NK-92 treated with Interleukin-12 subunit alpha and Interleukin-12 subunit beta, amount 100 ng/mL, for 24 hours (cell line): ENCODE measurements at regions not wholly inside any gene's neighbourhood (a gene's known extent, or its start where the extent isn't known, plus 50 kb on each side); places are given as distances from the start of the nearest gene placed in this dataset.

Experiments used
- DNase-seq: peaks from one replicate; lab custom pipeline; 2025; lab: John Stamatoyannopoulos, UW

DNA sequence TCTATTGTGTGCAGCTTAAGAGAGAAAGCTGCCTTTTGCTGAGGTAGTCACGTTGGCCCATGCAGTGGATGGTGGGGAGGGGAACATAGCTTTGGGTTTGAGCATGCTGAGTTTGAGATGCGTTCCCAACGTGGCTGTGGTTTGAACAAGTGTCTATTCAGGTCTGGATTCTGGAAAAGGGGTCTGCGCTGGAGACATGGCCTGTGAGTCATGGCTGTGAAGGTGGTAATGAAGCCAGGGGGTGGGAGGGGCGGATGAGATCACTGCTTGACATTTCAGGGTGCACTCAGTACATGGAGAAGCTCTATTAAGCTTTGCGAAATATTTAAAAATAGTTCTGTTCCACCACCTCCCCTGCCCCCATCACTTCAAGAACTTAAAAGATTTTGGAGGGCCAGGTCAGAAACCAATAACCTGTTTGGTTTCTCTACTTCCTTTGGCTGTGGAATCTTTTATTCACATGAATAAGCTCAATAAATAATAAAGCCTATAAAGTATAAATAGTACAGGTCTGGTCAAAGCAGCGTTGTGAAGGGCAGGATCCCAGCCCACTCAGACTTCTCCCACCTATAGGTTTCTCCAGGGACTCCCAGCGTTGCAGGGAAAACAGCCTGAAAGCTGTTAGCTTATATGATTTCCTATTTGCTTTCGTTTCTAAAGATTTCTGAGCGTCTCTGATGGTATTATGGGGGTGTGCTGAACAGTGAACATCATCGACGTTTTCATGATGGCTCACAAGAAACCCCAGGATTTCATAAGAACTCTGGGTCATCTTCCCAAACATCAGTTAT lies 189.9 kb downstream of the NSG2 start:
- no peak for DNase-seq

DNA sequence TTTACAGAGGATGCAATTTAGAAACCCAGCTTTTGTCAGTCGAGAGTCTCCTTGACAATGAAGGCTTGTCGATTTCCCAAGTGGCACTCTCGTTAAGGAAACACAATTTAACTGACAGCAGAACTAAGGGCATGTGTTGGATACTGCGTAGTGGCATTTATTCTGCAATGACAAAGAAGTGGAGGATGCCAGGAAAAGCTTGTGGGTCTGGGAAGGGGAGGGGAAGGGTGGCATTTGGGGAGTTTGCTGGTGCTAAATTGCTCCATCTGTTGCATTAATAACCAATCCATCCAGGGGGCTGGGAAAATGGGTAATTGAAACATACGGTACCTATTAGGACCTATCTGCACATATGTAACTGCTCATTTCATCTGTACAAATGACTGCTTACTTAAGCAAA lies 190.6 kb downstream of the NSG2 start:
- no peak for DNase-seq

DNA sequence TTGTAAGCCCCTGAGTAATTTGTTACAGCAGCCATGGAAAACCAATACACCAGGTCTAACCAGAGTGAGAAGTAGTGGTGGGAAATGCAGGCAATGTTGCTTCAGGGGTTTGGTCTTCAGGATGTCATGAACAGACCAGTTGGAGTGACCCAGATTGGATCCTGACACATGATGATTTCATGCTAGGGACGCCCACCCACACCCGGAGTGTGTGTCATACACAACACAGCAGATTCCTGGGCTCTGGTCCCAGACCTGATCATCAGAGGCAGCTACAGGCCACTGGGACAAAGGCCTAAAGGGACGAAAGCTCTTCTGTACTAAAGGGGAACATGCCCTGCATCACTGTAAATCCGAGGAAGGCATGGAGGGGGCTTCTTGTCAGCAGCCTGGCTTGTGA lies 194.2 kb downstream of the NSG2 start:
- no peak for DNase-seq

DNA sequence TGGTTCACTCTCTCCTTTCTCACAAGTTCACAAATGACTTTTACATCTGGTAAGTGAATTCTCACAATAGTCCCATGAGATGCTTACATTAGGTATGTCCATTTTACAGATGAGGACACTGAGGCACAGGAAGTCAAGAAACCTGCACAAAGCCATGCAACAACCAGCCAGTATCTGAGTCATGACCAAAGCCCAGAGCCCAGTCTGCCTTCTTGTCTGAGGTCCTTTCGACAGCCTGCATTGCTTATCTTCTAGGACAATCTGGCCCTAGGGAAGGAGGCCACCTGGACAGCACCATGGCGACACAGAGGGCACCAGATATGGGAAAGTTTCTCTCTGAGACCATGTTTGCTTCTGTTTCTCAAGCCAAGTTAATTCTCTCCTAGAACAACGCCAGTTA lies 197.1 kb downstream of the NSG2 start:
- DNase-seq = no peak

DNA sequence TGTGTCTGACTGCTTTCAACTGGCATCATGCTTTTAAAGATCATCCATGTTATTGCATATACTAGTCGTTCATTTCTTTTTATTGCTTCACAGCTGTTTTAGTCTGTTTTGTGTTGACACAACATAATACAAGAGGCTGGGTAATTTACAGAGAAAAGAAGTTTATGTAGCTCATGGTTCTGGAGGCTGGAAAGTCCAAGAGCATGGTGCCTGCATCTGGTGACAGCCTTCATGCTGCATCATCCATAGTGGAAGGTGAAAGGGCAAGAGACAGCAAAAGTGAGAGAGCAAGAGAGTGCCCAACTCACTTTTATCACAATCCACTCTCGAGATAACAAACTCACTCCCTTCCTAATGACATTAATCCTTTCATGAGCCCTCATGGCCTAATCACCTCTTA lies 198.4 kb downstream of the NSG2 start:
- no peak for DNase-seq

DNA sequence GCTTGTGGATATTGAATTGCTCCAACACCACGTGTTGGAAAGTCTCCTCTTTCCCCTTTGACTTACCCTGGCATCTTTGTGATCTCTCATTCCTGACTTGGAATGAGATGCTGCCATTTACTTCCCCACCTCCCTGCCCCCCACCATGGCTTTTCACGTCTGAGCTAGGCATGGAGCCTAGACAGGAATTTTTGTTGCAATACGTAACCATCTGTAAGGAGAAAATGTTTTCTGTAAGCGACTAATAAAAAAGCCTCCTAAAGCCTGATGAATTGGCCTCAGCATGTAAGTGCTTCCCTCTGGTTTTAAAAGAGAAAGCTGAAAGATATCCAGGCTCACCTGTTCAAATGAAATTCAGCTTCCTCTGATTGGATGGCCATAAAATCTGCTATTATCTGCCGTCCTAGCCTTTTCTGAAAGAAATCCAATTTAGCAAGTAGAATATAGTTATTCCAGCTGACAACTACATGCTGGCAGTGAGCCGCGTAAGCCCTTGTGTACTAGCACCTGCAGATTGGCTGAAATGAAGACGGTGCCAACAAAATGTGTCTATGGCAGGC lies 200.1 kb downstream of the NSG2 start:
- no peak for DNase-seq

DNA sequence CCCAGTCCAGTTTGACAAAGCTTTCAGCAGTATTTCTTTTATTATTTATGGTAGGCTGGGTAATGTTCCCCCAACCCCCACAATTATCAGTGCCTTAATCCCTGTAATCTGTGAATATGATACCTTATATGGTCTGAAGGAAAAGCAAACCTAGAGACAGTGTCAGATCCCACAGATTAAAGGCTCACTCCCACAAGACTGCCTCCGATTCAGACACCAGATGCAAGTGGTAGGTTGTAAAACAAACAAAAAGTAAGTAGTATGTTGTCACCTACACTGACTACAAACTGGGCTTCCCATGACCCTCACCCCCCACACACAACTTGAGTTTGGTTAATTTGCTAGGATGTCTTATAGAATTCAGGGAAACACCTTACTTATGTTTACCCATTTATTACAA lies 201.2 kb downstream of the NSG2 start:
- no peak for DNase-seq

DNA sequence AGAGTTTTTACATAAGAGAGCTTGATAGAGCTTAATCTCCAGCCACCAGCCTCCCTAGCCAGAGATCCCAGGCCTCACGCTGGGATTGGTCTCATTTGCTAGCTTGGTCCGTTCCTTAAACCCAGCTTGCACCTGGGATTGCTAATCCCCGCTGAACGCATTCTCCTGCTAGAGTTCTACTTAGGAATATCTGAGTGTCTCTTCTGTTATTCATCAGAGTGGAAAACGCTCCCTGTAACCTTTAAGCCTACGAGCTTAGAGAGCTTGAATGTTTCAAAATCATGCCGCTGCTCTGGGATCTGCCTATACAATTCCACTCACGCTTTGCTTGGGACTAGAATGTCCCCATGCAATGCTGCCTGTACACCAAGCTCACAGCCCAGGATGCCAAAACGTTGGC lies 201.8 kb downstream of the NSG2 start:
- no peak for DNase-seq

DNA sequence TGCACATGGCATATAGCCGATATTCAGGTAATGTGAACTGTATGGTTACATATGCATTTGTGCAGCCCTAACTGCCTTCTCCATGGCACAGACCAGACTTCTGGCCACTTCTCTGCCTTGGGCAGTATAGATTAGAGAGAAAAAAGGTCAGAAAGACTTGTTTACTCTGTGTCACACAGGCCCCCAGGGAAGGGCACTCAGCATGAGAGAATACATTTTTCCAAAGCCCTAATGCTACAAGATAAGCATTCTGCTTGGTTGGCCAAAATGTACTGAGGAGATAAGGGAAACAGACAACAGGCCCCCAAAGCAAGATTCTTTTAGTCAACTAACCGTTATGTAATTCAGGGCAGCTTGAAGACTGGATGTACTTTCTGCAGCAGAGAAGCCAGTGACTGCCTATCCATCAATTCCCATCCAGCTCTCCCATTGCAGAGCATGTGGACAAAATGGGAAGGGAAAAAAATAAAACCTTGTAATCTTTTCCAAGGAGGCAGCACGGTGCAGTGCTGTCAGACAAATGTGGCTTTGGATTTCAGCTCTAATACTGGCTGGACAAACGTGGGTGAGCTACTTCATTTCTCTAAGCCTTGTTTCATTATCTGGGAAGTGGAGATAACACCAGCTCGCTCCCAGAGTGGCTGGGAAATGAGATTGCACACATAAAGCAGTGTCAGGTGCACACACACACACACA lies 205.9 kb downstream of the NSG2 start:
- no peak for DNase-seq

DNA sequence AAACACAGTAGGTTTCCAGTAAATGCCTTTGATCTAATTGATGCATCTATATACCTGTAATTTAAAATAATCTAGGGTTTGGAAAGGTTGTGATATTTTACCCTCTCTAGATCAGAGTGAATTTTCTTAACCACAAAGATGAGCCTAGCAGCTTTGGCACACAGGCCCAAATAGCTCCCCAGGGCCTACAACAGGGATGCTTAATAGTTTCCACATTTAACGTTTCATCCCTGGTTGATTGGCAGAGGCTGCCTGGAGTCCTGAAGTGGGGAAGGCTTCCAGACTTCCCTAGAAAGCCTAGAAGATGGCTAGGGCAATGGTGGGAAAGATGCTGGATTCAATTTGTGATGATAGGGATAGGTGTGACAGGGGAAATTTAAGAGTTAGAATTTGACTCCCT lies 206.6 kb downstream of the NSG2 start:
- no peak for DNase-seq

DNA sequence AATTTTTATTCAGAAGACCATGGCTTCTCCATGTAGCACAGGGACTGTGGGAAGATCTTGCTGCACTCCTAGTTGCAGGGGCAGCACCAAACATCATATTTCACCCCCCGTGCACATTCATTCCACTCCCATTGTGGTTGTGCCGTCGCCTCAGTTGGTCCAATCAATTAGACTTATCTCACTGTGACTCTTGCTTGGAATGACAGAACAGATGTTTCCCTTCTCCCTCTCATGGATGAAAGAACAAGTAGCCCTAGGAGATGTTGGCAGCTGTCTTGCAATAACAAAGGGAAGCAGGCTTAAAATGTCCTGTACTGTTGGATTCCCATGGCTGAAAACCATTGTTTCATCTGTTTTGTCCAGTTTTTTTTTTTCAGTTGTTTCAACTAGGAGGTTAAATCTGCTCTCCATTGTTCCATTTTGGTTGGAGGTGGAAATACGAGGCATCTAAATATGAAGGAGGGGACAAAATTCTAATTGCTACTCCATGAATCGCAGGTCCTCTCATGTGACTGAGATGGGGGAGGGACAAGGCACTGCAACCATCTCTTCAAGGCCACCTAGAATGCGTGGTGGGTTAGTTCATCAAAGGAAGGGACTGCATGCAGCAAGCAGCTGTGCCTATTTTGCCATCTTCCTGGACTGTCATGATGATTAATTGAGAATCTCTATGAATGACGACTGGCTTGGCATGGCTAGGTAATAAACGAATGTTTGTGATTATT lies 214.4 kb downstream of the NSG2 start:
- no peak for DNase-seq

DNA sequence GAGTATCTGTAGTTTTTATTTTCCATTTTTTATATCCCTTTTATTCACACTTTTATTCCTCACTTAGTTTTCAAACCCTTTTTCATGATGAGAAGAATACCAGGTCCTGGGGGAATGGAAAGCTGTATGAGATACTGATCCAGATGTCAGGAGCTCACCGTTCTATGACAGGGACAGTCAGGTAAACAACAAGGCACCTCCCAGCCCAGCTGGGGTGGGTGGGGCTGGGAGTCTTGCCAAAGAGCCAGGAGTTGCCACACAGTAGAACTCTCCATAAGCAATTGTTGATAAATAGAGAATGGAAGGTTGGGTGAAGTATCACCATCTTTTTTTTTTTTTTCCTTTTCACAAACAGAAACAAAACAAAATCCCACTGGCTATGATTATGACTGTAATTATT lies 225.8 kb downstream of the NSG2 start:
- DNase-seq = no peak

DNA sequence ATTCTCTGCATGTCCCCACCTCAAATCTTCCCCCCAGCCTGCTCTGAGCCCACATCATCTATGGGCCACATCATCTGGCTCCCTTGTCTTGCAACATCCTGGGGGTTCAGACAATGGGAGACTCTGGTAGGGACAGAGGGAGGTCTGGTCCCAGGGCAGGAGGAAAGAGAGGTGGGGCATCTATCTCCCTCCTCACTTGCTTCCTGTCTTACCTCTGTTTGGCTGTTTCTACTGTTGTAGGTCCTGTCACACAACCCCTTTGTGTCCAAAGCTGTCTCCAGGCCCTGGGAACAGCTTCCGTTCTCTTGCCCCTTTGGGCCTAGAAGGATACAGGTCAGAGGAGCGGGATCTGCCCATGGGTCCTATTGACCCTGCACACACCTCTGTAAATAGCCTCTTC lies 227.2 kb downstream of the NSG2 start:
- no peak for DNase-seq

DNA sequence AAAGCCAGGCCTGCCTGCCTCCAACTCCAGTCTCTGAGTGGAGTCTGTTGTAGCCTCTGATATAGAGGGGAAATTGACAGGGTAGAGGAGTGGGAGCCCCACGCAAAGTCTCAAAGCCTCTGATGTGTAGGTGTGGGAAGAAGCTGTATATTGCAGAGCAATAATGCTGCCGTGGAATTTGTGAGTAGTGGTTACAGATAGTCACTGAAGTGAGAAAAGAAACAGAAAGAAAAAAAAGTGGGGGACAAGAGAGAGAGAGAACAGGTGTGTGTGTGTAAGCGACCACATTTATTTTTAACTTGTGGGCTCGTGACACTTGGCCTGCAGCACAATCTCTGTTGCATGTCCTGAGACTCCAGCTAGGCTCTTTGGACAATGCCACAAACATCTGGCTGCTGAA lies 227.8 kb downstream of the NSG2 start:
- DNase-seq = no peak

DNA sequence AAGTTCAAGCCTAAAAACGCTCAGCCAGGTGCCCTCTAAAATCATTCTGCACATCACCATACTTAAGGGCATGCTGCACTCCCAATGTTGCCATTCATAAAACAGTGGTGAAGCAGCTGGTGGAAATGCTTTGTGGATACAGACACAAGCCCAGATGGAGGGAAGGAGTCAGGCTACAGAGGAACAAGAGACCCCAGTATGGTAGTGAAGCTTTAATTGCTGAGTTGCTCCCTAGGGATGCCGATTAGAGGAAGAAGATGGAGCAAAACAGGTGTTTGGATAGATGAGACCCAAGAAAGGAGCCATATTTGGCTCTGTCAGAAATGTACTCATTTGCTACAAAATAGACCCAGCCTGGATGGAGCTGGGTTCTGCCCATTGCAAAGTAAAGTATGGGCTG lies 230.5 kb downstream of the NSG2 start:
- no peak for DNase-seq

DNA sequence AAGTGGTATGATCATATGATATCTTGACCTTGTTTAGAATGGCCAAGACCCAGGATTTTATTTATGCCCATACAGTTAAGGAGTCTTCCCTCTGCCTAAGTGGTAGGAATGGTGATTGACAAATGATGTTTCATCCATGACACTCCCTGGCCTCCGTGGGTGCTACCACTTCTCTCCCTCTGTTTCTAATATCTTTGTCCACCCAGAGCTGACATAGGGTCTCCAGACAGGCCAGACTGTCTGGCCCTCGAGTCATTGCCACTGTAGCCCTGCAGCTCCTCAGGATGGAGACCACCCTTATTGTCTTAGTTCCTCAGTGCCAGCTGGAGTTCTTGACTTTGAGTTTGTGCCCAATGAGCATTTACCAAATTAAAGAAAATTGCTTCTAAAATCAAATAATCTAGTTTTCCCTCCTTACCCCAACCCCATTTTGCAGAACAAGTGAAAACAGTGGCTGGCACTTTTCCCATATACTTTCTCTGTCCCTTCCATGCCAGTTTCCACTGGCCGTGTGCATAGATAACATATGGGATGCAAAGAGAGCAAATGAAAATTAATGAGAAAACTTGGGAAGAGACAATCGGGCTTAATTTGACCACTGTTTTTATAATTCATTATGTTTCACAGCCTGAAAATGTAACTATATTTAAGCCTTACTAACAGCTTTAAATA lies 235.7 kb downstream of the NSG2 start:
- no peak for DNase-seq

DNA sequence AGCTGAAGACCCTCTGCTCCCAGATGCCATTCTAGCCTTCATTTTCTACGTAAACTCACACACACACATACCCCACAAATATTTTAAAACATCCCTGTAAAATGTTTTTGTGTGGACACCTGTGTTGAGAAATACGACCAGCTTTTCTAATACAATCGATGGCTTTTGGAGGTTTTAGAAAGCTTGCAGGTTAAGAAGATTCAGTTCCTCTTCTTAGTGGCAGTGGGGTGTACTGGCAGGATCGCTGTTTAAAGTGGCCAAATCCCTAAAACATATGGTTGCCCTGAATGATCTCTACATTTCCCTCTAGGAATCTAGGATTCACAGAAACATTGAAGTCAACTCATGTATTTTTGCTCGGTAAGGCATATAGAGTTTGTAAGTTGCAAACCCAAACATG lies 236.3 kb downstream of the NSG2 start:
- no peak for DNase-seq

DNA sequence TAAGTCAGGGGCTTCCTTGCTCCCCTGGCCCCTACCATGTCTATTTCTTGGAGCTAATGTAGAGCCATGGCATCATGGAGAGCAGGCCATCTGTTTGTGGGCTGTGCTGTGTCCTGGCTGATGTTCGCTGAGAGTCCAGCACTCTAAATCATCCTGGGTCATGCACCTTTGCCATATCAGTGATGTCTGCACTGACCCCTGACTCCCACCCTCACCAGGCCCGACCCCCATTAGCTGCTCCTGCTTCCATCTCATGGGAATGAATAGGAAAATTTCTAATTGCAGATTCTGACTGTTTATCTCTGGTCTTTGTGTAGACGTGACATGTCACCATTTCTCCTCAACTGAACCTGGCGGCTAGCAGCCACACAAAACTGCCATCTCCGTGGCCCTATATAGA lies 236.9 kb downstream of the NSG2 start:
- DNase-seq = no peak

DNA sequence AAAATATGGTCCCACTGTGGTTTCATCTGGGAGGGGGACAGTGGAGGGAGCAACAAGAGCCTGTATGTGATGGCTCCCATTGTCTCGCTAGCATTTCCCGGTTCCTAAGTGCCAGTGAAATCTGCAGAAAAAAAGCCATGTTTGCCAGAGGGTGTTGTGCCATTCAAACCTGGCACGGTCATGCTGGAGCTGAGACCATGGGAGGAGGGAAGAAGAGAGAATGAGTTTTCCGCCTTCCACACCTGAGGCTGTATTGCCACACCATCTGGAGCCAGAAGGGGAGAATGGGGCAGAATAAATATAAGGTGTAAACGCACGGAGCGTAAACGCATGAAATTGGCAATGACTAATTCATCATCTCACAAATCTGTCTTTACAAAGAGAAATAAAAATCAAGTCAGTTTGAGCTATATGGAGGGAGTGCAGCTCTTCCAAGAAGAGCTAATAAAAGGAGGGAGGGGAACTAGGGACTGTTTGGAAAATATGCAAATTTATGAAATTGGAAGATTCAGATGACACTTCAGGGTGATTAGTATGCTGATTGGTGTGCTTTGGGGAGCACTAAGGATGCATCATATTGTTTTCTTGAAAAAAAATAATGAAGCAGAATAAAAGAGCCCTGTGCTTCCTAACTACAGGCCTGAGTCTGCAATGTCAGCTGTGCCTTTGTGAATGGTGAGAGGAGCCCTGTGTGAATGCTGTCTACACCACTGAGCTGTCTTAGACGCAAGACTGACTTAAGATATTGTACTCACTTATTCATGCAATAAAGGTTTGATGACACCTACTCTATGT lies 237.9 kb downstream of the NSG2 start:
- no peak for DNase-seq

DNA sequence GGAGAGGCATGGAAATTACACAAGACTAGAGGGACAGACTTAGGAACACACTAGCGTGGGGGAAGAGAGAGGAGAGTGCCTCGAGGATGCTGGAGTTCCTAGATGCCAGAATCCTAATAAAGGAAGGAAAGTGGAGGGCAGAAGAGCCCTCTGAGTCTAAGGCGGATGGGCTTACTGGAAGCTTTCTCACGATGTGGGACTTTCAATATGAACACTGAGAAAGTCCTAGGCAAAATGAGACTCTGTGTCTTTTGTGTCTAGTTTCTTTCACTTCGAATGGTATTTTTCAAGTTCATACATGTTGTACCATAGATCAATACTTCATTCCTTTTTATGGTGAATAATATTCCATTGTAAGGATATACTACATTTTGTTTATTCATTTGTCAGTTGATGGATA lies 239.4 kb downstream of the NSG2 start:
- no peak for DNase-seq

DNA sequence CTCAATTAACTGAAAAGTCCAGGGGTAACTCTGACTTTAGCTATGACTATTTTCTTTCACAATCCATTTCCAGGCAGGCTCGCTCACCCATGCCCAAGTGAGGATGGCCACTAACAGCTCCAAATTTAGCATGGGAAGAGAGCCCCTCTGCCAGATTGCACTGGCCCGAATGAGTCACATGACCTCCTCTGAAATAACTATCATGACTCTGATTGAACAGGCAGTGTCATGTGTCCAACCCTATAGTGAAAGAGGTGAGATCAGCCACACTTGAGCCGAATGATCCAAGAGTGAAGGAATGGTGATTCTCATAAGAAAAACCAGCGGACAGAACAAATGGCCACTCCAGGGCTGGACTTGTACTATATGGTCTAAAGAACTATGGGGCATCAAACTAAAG lies 242.3 kb downstream of the NSG2 start:
- no peak for DNase-seq

DNA sequence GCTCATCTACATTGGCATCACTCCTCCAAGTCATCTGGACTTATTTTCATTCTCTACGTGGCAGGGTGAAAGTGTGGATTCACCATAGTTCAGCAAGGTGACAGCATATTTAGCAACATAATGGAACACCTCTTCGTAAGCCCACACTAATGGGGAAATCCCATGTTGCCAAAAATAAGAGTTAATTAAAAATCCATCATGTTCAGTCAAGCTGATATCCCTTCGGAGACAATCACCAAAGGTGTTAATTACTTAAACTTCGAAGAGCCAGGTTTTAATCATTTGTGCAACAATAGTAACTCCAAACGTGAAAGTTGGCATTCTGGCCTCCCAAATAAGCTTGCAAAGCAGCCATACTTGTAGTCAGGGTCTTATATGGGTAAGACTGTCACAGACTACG lies 242.9 kb downstream of the NSG2 start:
- no peak for DNase-seq
